Mesenchymal stem cell (in vitro differentiated cells and primary cell): ENCODE measurements at regions not wholly inside any gene's neighbourhood (a gene's known extent, or its start where the extent isn't known, plus 50 kb on each side); places are given as distances from the start of the nearest gene placed in this dataset.

Source experiments
- DNase-seq: peaks from one replicate; pipeline ENCODE4 v3.0.0-alpha.2; 2013
- H2AFZ ChIP-seq: one replicate; pipeline ENCODE4 v1.6.1; 2013; ENCODE audit warnings: low read depth, mild to moderate bottlenecking, control low read depth, inconsistent platforms, low read length, moderate library complexity
- H2AK5ac ChIP-seq: 2 replicates; pipeline ENCODE4 v1.6.1; 2013; ENCODE audit warnings: low read length, moderate library complexity, mild to moderate bottlenecking, inconsistent platforms; ENCODE audit not compliant: severe bottlenecking
- H2BK120ac ChIP-seq: one replicate; pipeline ENCODE4 v1.6.1; 2013; ENCODE audit warnings: low read depth, mild to moderate bottlenecking, inconsistent platforms, low read length, moderate library complexity
- H2BK12ac ChIP-seq, 2 experiments: one replicate each; pipeline ENCODE4 v1.6.1; 2013; ENCODE audit warnings: inconsistent platforms in 2 of 2, low read length in 2 of 2, mild to moderate bottlenecking in 2 of 2, moderate library complexity in 2 of 2, control low read depth in 1 of 2
- H2BK15ac ChIP-seq: one replicate; pipeline ENCODE4 v1.6.1; 2013; ENCODE audit warnings: mild to moderate bottlenecking, low read depth, inconsistent platforms; ENCODE audit not compliant: poor library complexity, severe bottlenecking
- H2BK5ac ChIP-seq: 2 replicates; pipeline ENCODE4 v1.6.1; 2013; ENCODE audit warnings: low read depth, mild to moderate bottlenecking, low read length, control low read depth, inconsistent platforms; ENCODE audit not compliant: poor library complexity, severe bottlenecking
- H3K14ac ChIP-seq, 2 experiments: one replicate each; pipeline ENCODE4 v1.6.1; 2013; ENCODE audit warnings: inconsistent platforms in 2 of 2, low read length in 2 of 2, control low read depth in 1 of 2, mild to moderate bottlenecking in 1 of 2, moderate library complexity in 1 of 2
- H3K18ac ChIP-seq, 2 experiments: one replicate each; pipeline ENCODE4 v1.6.1; 2013; ENCODE audit warnings: inconsistent platforms in 2 of 2, low read length in 2 of 2, control low read depth in 1 of 2, low read depth in 1 of 2, mild to moderate bottlenecking in 1 of 2
- H3K23ac ChIP-seq, 2 experiments: one replicate each; pipeline ENCODE4 v1.6.1; 2013; ENCODE audit warnings: inconsistent platforms in 2 of 2, low read length in 2 of 2, mild to moderate bottlenecking in 2 of 2, moderate library complexity in 2 of 2, control low read depth in 1 of 2
- H3K27ac ChIP-seq: 2 replicates; pipeline ENCODE4 v1.5.1; 2013; ENCODE audit warnings: mild to moderate bottlenecking, moderate library complexity, low read length, control low read depth, inconsistent platforms; ENCODE audit not compliant: poor library complexity, severe bottlenecking
- H3K27me3 ChIP-seq, 2 experiments: 2 replicates each; pipeline versions ENCODE4 v1.6.1 to v1.7.0; 2013; ENCODE audit warnings: low read length in 2 of 2, mild to moderate bottlenecking in 2 of 2, moderate library complexity in 2 of 2, control low read depth in 1 of 2, inconsistent platforms in 1 of 2; ENCODE audit not compliant: control insufficient read depth in 1 of 2, insufficient read depth in 1 of 2
- H3K36me3 ChIP-seq, 2 experiments: 2 replicates each; pipeline versions ENCODE4 v1.6.1 to v1.7.0; 2013; ENCODE audit warnings: low read length in 2 of 2, control low read depth in 1 of 2, inconsistent platforms in 1 of 2, low read depth in 1 of 2, mild to moderate bottlenecking in 1 of 2; ENCODE audit not compliant: insufficient read depth in 2 of 2, control insufficient read depth in 1 of 2
- H3K4ac ChIP-seq, 2 experiments: one replicate each; pipeline ENCODE4 v1.6.1; 2013; ENCODE audit warnings: inconsistent platforms in 2 of 2, low read length in 2 of 2, mild to moderate bottlenecking in 2 of 2, moderate library complexity in 2 of 2, control low read depth in 1 of 2, low read depth in 1 of 2
- H3K4me1 ChIP-seq: 2 replicates; pipeline ENCODE4 v1.6.1; 2013; ENCODE audit warnings: low read depth, low read length, control low read depth; ENCODE audit not compliant: control insufficient read depth, insufficient read depth
- H3K4me2 ChIP-seq: 2 replicates; pipeline ENCODE4 v1.6.1; 2013; ENCODE audit warnings: low read length, mild to moderate bottlenecking, inconsistent platforms; ENCODE audit not compliant: poor library complexity, severe bottlenecking
- H3K4me3 ChIP-seq, 2 experiments: 2 replicates each; pipeline versions ENCODE4 v1.5.1 to v1.7.0; 2013; ENCODE audit warnings: low read length in 2 of 2, mild to moderate bottlenecking in 2 of 2, control low read depth in 1 of 2, low read depth in 1 of 2; ENCODE audit not compliant: insufficient read depth in 1 of 2
- H3K79me1 ChIP-seq: replicated peaks from 2 replicates; pipeline ENCODE4 v1.6.1; 2013; ENCODE audit warnings: mild to moderate bottlenecking, control low read depth, low read length, inconsistent platforms; ENCODE audit not compliant: poor library complexity, severe bottlenecking
- H3K9ac ChIP-seq: 2 replicates; pipeline ENCODE4 v1.7.0; 2013; ENCODE audit warnings: mild to moderate bottlenecking, low read length, moderate library complexity
- H3K9me3 ChIP-seq: 2 replicates; pipeline ENCODE4 v1.7.0; 2013; ENCODE audit warnings: mild to moderate bottlenecking, low read length; ENCODE audit not compliant: control insufficient read depth
- H4K8ac ChIP-seq: one replicate; pipeline ENCODE4 v1.6.1; 2013; ENCODE audit warnings: inconsistent platforms, mild to moderate bottlenecking, low read length, moderate library complexity
- H4K91ac ChIP-seq: one replicate; pipeline ENCODE4 v1.6.1; 2013; ENCODE audit warnings: mild to moderate bottlenecking, low read length, inconsistent platforms
- WGBS: methylation state at CpG from one replicate; pipeline ENCODE4 v1.1.7; 2013; ENCODE audit warnings: mixed read lengths; 5-methylcytosine and 5-hydroxymethylcytosine counted together

GRCh38 chr3:88626456-88627120 is 476.8 kb downstream of the C3orf38 start:
- H3K4me2 ChIP-seq: no peak overlapping the region
- no peak overlapping the region for H4K91ac ChIP-seq
- no peaks in the 10 kb centered on the region for H3K79me1 ChIP-seq
- H3K18ac ChIP-seq: no peak overlapping the region
- no peak overlapping the region for H3K4ac ChIP-seq
- H3K14ac ChIP-seq: no peak overlapping the region
- no peak overlapping the region for H2BK12ac ChIP-seq
- peaks cover 6% of the 10 kb centered on the region for H3K9me3 ChIP-seq
- no peak overlapping the region for H2BK15ac ChIP-seq
- no peak overlapping the region for H2BK5ac ChIP-seq
- H2BK120ac ChIP-seq: no peak overlapping the region
- WGBS: 83% methylated on average over 2 of the region's 2 CpGs
- no peak overlapping the region for H3K27ac ChIP-seq
- no peak overlapping the region for H2AFZ ChIP-seq
- H2AK5ac ChIP-seq: no peak overlapping the region
- H3K4me1 ChIP-seq: no peaks in the 10 kb centered on the region
- no peak overlapping the region for H4K8ac ChIP-seq
- no peaks in the 10 kb centered on the region for H3K36me3 ChIP-seq
- H3K9ac ChIP-seq: no peak overlapping the region
- no peak overlapping the region for H3K23ac ChIP-seq
- H3K4me3 ChIP-seq: no peak overlapping the region
- no peak for DNase-seq
- no peaks in the 10 kb centered on the region for H3K27me3 ChIP-seq

DNA sequence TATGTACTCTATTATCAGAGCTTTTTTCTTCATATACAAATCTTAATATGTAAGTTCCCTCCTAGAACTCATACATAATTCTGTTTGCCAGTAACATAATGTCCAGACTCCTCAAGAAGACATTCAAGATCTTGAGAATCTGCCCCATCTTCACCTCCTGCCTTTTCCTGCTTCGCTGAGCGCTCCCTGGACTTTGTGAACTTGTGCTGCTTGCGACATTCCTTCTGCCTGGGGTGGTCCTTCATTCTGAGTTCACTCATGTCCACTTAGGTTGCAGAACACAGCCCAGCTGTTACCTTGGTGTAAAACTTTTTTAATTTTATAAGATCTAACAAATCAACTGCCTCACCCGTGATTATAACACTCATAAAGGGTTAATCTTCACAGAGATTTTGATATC is 478.5 kb upstream of the EPHA3 start:
- no peak overlapping the region for H3K27ac ChIP-seq

DNA sequence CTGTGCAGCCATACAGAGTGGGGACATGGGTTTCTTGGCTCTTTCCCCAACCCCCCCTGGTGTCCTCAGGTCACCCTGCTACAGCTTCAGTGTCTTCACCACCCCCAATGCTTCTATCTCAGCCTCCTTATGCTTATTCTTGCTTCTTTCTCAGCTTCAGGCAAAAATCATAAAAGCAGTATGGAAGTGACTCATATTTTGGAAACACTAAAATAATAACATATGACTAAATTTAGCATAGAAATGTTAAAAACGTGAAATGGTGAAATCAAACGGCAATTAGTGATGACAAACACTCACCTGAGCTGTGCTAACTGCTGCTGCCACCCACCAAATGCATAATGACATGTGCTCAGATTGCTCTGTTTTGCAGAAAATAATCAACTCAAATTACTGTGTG is 475.2 kb upstream of the EPHA3 start:
- DNase-seq: no peak

More for the DNA sequence above, 478.5 kb upstream of the EPHA3 start:
- no peaks in the 10 kb centered on the region for H3K36me3 ChIP-seq
- no peak overlapping the region for H2AK5ac ChIP-seq
- H4K8ac ChIP-seq: no peak overlapping the region
- H3K4me1 ChIP-seq: no peaks in the 10 kb centered on the region
- H2BK120ac ChIP-seq: no peak overlapping the region
- no peak overlapping the region for H3K23ac ChIP-seq
- H2BK5ac ChIP-seq: no peak overlapping the region
- WGBS: 96% methylated on average over 3 of the region's 4 CpGs
- H3K4me2 ChIP-seq: no peak overlapping the region
- H3K9ac ChIP-seq: no peak overlapping the region
- H3K14ac ChIP-seq: no peak overlapping the region
- no peak overlapping the region for H4K91ac ChIP-seq
- H3K9me3 ChIP-seq: peaks cover 6% of the 10 kb centered on the region
- H3K79me1 ChIP-seq: no peaks in the 10 kb centered on the region
- no peak for DNase-seq
- H2AFZ ChIP-seq: no peak overlapping the region
- H2BK15ac ChIP-seq: no peak overlapping the region
- H3K27me3 ChIP-seq: no peaks in the 10 kb centered on the region
- H2BK12ac ChIP-seq: no peak overlapping the region
- H3K4ac ChIP-seq: no peak overlapping the region
- H3K4me3 ChIP-seq: no peak overlapping the region
- H3K18ac ChIP-seq: no peak overlapping the region

GRCh38 chr3:88640581-88640980 is 466.8 kb upstream of the EPHA3 start:
- Histone ChIP-seq H3K4ac (no peak overlapping the region), H3K79me1 (no peaks in the 10 kb centered on the region), H2BK120ac (no peak overlapping the region), H3K4me3 (no peak overlapping the region), H3K9ac (no peak overlapping the region), H3K9me3 (peaks cover 3% of the 10 kb centered on the region), H2BK5ac (no peak overlapping the region), H2AK5ac (no peak overlapping the region), H4K91ac (no peak overlapping the region), H2AFZ (no peak overlapping the region), H3K18ac (no peak overlapping the region), H3K36me3 (no peaks in the 10 kb centered on the region), H3K23ac (no peak overlapping the region), H2BK15ac (no peak overlapping the region), H3K27ac (no peak overlapping the region), H3K4me2 (no peak overlapping the region), H3K14ac (no peak overlapping the region), H4K8ac (no peak overlapping the region), H3K4me1 (no peaks in the 10 kb centered on the region), H3K27me3 (no peaks in the 10 kb centered on the region), H2BK12ac (no peak overlapping the region)
- no peak for DNase-seq
- 60% methylated on average over 1 of the region's 1 CpG for WGBS

More for the DNA sequence above, 475.2 kb upstream of the EPHA3 start:
- Histone ChIP-seq H3K14ac (no peak overlapping the region), H3K4me1 (no peaks in the 10 kb centered on the region), H3K27me3 (no peaks in the 10 kb centered on the region), H3K27ac (no peak overlapping the region), H3K4me2 (no peak overlapping the region), H2BK15ac (no peak overlapping the region), H3K23ac (no peak overlapping the region), H3K4ac (no peak overlapping the region), H3K4me3 (no peak overlapping the region), H3K18ac (no peak overlapping the region), H4K91ac (no peak overlapping the region), H3K9me3 (peaks cover 9% of the 10 kb centered on the region), H3K9ac (no peak overlapping the region), H2AFZ (no peak overlapping the region), H2AK5ac (no peak overlapping the region), H2BK5ac (no peak overlapping the region), H3K36me3 (no peaks in the 10 kb centered on the region), H4K8ac (no peak overlapping the region), H2BK120ac (no peak overlapping the region), H2BK12ac (no peak overlapping the region), H3K79me1 (no peaks in the 10 kb centered on the region)
- WGBS: 71% methylated on average over 1 of the region's 2 CpGs
